ENCODE measurements at regions not wholly inside any gene's neighbourhood (a gene's known extent, or its start where the extent isn't known, plus 50 kb on each side); places are given as distances from the start of the nearest gene placed in this dataset.

DNA sequence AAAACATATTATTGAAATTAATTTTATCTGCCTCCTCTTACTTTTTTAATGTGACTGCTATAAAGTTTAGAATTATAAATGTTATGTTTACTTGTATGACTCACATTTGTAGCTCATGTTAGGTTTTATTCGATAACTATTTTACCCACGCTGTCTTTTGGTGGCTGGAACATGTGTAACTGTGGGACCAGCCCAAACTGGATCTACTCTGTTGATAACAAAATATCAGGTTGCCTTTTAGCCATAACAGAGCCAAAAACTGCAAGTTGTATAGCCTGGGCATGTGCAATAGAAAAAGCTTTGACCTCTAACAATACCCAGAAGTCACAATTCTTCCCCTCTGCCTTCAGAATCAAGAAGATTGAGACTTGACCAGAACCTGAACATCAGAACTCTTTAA is 356.5 kb downstream of the PRELID2 start (continued):
- TF ChIP-seq NKX3-1 (CRISPR knock-in tag; IDR thresholded peaks at IDR 0.05) (no peak), IKZF4 (CRISPR knock-in tag; IDR thresholded peaks at IDR 0.05; ENCODE audit: borderline replicate concordance, low read depth, not compliant biosample characterization) (no peak), MYC (CRISPR knock-in tag; IDR thresholded peaks at IDR 0.05; ENCODE audit: borderline replicate concordance) (no peak), KLF12 (CRISPR knock-in tag; IDR thresholded peaks at IDR 0.05; ENCODE audit: borderline replicate concordance) (no peak)
- TF ChIP-seq, protein P1, sequence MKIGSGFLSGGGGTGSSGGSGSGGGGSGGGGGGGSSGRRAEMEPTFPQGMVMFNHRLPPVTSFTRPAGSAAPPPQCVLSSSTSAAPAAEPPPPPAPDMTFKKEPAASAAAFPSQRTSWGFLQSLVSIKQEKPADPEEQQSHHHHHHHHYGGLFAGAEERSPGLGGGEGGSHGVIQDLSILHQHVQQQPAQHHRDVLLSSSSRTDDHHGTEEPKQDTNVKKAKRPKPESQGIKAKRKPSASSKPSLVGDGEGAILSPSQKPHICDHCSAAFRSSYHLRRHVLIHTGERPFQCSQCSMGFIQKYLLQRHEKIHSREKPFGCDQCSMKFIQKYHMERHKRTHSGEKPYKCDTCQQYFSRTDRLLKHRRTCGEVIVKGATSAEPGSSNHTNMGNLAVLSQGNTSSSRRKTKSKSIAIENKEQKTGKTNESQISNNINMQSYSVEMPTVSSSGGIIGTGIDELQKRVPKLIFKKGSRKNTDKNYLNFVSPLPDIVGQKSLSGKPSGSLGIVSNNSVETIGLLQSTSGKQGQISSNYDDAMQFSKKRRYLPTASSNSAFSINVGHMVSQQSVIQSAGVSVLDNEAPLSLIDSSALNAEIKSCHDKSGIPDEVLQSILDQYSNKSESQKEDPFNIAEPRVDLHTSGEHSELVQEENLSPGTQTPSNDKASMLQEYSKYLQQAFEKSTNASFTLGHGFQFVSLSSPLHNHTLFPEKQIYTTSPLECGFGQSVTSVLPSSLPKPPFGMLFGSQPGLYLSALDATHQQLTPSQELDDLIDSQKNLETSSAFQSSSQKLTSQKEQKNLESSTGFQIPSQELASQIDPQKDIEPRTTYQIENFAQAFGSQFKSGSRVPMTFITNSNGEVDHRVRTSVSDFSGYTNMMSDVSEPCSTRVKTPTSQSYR (CRISPR knock-in tag; IDR thresholded peaks at IDR 0.05; ENCODE audit: borderline replicate concordance), result no peak

DNA sequence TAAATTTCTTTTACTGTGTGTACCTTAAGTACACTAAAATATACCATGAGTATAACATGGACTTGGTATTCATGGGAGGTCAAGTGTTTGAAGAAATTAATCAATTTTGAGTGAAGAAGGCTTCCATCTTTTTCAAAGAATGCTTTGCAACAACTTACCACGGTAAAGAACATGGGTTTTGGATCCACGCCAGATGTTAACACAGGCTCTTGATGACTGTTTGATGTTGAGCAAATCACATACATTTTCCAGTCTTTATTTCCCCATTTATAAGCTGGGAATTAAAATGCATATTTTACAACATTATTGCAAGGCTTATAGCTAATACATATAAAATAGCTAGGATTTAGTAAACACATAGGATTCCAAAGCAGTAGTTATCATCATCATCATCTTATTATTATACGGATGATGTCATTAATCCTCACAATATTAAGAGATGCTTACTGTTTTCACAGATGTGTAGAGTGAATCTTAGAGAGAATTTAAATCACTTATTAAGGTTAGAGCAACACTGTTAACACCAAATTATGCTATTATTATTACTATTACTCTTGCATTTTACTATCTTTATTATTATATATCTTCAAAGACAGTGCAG is 362.0 kb downstream of the PRELID2 start:
- no peak overlapping the region for H3K27ac ChIP-seq (ENCODE audit: extremely low read length, insufficient read depth, low read length)
- no peaks in the 10 kb centered on the region for H3K79me2 ChIP-seq (ENCODE audit: insufficient read depth, low read length)
- no peaks in the 10 kb centered on the region for H3K4me1 ChIP-seq (ENCODE audit: insufficient read depth, low read length)
- no peak for DNase-seq (ENCODE audit: low spot score)
- H4K20me1 ChIP-seq (ENCODE audit: insufficient read depth, low read length), result no peaks in the 10 kb centered on the region
- FAIRE-seq, result no peak
- CTCF ChIA-PET (ENCODE audit: low intra/inter-chr PET ratio, low total read pairs), result no interaction called here
- no peak overlapping the region for H2AFZ ChIP-seq (ENCODE audit: low read length)
- POLR2A ChIA-PET, result no interaction called here
- no peaks in the 10 kb centered on the region for H3K36me3 ChIP-seq (replicated peaks in 1 of 2; ENCODE audit: control insufficient read depth in 1 of 2, insufficient read depth in 2 of 2, low read length in 2 of 2)
- TF ChIP-seq SIX4 (CRISPR knock-in tag; IDR thresholded peaks at IDR 0.05), result no peak
- no peak for TF ChIP-seq HOXA5 (CRISPR knock-in tag; IDR thresholded peaks at IDR 0.05)
- 0 out of 2 replicates have a peak, but pooled peaks have one; percentile 8 for TF ChIP-seq CREB1 (IDR thresholded peaks at IDR 0.05)
- TF ChIP-seq CREB1 (CRISPR knock-in tag; IDR thresholded peaks at IDR 0.05), result no peak
- no peak for TF ChIP-seq CENPX (CRISPR knock-in tag; IDR thresholded peaks at IDR 0.05)
- peak; percentile 83 for TF ChIP-seq ATF7 (IDR thresholded peaks at IDR 0.05)
- TF ChIP-seq ATF7 (CRISPR knock-in tag; IDR thresholded peaks at IDR 0.05), result no peak
- TF ChIP-seq NRL (CRISPR knock-in tag; IDR thresholded peaks at IDR 0.05; ENCODE audit: borderline replicate concordance), result no peak
- intact Hi-C loops (cut with micrococcal nuclease; ENCODE audit: unreplicated experiment) (no loop called here), in situ Hi-C loops (cut with HindIII; ENCODE audit: extremely low pct_ligation_motif_present, low pct_unique_long_range_greater_than_20kb) (no loop called here)
- BruUV-seq (replicated peaks), result no TSS peak
- no peak overlapping the region for H3K4me2 ChIP-seq (ENCODE audit: low read depth, low read length)
- no peaks in the 10 kb centered on the region for H3K9me3 ChIP-seq (ENCODE audit: low read length)
- H3K27me3 ChIP-seq (ENCODE audit: control insufficient read depth in 1 of 2, insufficient read depth in 2 of 2, low read length in 2 of 2), result no peaks in the 10 kb centered on the region
- H3K9ac ChIP-seq (ENCODE audit: insufficient read depth, low read depth, low read length), result no peak overlapping the region
- ATAC-seq, result no peak
- 52% methylated on average over 3 of the region's 3 CpGs for WGBS (ENCODE audit: low lambda C conversion rate)
- H3K4me3 ChIP-seq (replicated peaks in 1 of 3; ENCODE audit: insufficient read depth in 1 of 3, low read depth in 2 of 3, low read length in 3 of 3), result no peak overlapping the region

Measured in HepG2 (cell line).